ENCODE measurements at regions not wholly inside any gene's neighbourhood (a gene's known extent, or its start where the extent isn't known, plus 50 kb on each side); places are given as distances from the start of the nearest gene placed in this dataset.
"Not testable (repeated sequence)": the region's sequence is repeated elsewhere in the genome, so short reads cannot be mapped to it uniquely, and the experiment has no call there.

DNA sequence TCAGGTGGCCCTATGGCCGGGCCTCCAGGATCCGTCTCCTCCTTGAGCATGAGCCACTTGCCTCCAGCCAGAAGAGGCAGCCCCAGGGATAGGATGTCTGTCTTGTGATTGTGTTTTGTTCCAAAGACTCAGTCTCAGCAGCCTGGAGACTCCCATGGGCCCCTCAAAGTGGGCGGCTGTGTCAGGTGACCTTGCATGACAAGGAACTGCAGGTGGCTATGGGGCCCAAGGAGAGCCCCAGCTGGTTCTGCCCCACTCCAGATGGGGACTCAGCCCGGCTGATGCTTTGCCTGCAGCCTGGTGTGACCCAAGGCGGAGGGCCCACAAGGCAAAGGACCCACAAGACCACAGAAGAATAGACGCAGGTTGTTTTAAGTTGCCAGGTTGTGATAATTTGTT lies 284.3 kb upstream of the IRX4 start:
- DNase-seq (ENCODE audit: low read depth in 4 of 4, low spot score in 3 of 4): no peak

DNA sequence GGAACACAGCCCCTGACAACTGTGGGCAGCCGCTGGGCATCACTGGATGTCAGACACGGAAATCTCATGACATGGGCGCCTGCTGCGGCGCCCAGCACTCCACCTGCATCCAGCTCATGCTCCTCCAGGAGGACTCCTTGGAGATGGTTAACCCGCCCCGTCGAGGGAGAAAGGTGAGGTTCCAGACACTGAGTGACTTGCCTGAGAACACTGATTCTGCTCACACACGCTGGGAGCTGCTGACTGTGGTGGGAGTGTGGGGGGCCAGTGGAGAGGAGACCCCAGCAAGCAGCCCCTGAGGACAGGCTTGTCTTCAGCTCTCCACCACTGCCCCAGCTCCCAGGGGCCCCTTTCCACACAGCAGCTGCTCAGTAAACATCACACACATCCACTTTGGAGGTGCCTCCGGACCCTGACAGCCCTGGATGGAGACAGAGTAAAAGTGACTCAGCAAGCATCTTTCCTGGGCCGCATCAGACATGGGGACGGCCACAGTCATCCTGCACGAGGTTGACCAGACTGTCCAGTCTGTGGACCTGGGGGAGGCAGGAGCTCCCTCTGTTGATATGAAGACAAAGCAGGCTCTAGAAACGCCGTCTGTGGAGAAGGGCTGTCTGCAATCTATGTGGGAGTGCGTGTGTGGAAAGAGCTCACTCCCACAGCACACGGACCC lies 283.7 kb upstream of the IRX4 start:
- no peak for DNase-seq (ENCODE audit: low read depth in 4 of 4, low spot score in 3 of 4)

DNA sequence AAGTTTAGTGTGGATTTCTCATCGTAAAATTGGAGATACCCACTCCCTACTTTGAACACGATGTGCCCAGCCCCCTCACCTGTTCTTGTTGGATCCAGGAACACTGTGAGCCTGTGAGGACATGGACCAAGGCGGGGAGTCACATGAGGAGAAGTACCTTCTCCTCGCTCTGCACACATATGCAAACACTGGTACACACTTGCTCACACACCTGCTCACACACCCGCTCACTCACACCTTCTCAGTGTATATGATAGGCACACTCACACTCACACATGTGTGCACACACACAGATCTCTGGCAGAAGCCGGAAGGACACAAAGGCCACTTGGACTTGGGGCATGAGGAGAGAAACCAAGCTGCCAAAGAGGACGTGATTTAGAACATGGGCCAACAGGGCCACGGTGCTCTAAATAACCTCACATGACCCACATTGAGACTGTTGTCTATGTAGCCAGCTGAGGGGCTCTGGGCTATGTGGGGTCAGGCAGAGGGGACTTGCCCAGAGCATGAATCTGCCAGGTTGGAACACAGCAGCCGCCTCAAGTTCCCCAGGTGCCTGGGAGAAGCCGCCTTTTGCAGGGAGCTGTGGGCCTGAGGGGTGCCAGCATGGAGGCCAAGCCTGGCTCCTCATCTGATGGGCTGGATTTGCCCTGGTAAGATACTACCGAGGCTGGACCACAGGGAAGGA lies 283.0 kb upstream of the IRX4 start:
- no peak for DNase-seq (ENCODE audit: low read depth in 4 of 4, low spot score in 3 of 4)

DNA sequence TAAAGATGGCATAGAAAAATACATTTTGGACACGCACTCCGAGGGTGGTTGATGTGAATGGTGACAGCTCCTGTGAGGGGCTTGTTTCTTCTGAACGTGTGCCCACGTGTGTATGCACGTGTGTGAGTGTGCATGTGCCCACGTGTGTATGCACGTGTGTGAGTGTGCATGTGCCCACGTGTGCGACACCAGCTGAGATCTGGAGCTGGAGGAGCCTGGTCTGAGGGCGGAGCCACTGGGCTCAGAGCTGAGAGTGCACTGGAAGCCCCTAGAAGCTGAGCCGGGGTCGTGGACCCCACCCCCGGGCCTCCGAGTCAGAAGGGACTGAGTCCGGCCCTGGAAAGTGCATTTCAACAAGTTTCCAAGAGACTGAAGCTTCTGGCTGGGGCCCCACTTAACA lies 282.5 kb upstream of the IRX4 start:
- DNase-seq (ENCODE audit: low read depth in 4 of 4, low spot score in 3 of 4): no peak

DNA sequence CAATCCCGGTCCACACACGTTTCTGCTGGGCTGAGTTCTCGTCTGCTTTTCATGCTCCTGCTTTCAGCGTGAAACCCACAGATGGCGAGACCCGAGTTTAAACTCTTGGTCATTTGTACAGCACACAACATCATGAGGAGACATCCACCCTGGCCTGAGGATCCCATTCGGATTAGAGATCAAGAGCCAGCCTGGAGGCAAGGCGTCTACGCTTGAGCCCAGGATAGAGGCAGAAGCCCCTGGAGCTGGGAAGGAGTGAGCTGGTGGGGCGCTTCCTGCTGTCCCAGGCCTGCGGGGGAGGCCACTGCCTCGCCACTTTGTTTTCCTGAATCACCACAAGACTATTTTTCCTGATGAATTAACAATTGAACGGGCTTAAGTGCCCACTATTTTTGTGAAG lies 281.9 kb upstream of the IRX4 start:
- DNase-seq (ENCODE audit: low read depth in 4 of 4, low spot score in 3 of 4): no peak

DNA sequence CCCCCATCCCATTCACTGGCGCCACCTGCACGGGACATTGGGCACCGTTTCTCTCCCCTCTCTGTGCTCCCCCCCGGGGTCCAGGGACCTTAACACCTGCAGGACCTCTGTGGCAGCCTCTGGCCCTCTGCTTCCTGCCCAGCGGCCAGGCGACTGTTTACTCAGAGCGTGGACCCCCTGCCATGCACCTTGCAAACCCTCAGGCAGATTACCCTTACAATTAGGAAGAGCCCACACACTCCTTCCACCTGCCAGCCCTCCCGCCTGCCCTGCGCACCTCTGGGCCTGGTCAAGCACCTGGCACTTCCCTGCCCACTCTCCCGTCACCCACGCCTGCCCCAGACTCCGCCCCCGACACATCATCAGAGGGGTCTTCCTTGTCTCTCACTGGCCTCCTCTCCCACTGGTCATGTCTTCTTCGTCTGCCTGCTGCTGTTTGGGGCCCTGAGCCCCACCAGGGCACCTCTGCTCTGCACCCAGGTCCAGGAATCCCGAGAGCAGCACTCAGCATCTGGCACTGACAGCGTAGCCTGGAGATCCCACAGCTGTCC lies 281.3 kb upstream of the IRX4 start:
- DNase-seq (ENCODE audit: low read depth in 4 of 4, low spot score in 3 of 4): no peak

DNA sequence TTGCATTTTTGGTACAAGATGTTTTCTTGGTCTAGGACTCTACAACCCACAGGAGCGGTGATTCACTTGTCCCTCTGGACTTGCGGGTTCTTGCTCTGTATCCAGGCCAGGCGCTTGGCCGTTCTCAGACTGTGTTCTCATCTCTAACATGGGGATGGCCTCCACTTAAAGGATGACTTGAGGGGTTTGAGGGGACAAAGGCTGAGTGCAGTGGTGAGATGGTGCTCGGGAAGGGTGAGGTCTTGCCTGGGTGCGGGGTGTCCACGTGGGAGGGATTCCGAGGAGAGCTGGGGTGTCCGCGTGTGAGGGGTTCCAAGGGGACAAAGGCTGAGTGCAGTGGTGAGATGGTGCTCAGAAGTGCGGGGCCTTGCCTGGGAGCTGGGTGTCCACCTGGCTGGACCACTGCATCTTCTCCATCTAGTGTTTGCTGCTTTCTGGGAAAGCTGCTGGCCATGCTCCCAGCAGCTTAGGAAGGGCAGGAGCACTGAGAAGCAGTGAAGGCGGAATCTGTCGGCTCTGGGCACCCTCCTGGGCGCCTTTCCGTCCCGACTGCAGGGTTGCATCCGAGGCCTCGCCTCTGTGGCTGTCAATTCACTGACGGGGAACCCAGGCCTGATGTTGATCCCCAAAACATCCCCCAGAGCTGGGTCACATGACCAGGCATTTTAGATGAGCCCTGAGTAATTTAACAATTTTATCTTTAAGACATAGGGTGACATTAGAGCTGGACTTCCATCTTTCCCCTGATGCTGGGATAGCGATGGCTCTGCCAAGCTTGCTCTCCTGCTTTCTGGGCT lies 280.5 kb upstream of the IRX4 start:
- no peak for DNase-seq (ENCODE audit: low read depth in 4 of 4, low spot score in 3 of 4)

DNA sequence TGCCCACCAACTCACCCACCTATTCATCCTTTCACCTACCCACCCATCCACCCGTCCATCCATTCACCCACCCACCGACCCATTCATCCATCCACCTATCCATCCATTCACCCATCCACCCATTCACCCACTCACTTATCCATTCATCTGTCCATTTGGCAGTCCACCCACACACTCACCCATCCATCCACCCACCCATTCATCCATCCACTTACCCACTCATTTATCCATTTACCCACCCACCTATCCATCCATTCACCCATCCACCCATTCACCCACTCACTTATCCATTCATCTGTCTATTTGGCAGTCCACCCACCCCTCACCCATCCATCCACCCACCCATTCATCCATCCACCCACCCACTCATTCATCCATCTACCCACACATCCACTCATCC lies 278.1 kb upstream of the IRX4 start:
- DNase-seq (ENCODE audit: low read depth in 4 of 4, low spot score in 3 of 4): no peak

DNA sequence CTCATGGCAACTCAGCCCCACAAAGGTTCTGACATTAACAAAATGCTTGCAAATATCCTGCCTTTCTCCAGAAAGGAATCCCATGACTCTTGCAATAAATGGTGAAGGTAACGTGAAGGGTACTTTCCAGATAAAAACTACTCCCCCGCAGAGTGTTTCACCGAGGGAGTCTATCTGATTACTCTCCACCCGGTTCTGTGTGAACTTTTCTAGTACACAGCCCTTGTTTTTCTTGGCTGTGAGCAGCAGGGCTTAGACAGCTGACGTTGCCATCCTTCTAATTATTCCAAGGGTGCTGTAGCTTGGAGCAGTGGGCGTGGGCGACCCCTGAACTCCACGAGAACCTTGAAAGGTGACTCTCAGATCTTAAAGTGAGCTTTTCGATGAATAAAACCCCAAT lies 276.0 kb upstream of the IRX4 start:
- no peak for DNase-seq (ENCODE audit: low read depth in 4 of 4, low spot score in 3 of 4)

DNA sequence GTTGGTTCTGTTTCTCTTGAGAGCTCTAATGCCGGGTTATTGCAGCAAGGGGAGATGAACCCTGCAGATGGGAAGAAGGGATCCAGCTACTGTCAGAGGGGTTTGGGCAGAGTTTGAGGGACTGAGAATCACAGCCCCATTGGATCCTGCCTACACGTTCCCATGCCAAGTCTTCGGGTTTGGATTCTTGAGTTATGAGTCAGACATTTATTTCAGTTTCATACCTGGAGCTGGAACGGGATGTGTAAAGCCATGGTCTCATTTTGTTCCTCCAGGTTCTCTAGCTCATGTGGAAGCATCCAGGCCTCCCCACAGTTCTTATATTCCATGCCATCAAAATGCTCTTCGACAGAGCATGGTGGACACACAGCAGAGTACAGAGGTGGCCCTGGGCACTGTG lies 275.4 kb upstream of the IRX4 start:
- no peak for DNase-seq (ENCODE audit: low read depth in 4 of 4, low spot score in 3 of 4)

DNA sequence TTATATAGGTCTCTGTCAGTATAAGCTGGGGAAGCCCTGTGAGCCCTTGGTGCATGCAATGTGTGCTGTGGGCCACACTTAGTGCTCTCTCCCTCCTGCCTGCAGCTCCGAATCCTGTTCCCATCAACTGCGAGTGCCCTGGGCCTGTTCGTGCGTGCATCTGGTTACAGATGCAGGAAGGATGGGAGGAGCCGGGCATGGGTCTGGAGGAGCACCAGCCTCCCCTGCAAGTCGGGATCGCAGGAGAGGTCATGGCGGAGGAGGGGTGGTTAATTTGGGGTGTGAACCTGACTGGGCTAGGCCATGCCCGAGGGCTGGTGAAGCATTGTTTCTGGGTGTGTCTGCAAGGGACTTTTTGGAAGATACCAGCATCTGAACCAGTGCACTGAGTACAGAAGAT lies 274.6 kb upstream of the IRX4 start:
- no peak for DNase-seq (ENCODE audit: low read depth in 4 of 4, low spot score in 3 of 4)

DNA sequence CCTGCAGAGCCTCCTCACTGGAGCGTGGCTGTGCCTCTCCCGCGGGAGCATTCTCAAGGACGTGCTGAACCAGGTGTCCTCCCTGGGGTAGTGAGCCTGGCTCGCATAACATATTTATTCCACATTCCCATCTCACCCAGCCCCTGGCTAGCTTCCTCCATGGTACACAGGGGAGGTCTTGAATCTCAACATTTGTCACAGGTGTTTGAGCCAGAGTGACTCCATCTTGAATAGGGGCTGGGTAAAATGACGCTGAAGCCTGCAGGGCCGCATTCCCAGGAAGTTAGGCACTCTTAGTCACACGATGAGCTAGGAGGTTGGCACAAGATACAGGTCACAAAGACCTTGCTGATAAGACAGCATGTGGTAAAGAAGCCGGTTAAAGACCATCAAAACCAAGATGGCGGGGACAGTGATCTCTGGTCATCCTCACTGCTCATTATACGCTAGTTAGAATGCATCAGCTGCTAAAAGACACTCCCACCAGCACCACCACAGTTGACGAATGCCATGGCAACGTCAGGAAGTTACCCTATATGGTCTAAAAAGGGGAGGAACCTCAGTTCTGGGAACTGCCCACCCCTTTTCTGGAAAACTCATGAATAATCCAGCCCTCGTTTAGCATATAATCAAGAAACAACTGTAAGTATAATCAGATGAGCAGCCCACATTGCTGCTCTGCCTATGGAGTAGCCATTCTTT lies 273.8 kb upstream of the IRX4 start:
- DNase-seq (ENCODE audit: low read depth in 4 of 4, low spot score in 3 of 4): no peak

DNA sequence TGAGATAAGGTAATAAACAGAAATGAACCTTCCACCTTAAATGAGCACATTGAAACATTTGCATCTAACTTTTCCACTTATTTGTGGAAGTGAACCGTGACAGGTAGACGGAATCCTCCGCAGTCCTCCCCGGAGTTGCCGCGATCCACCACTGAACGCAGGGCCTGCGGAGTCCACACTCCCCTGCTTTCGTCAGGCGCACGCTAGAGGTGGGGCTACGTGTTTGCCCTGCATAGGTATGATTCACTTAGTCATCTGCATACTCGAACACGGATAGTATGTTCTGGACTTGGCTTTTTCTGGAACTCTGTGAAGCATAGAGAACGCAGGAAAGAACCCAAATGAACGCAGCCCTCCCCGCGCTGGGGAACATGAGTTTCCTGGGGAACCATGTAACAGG lies 272.8 kb upstream of the IRX4 start:
- DNase-seq (ENCODE audit: low read depth in 4 of 4, low spot score in 3 of 4): no peak

DNA sequence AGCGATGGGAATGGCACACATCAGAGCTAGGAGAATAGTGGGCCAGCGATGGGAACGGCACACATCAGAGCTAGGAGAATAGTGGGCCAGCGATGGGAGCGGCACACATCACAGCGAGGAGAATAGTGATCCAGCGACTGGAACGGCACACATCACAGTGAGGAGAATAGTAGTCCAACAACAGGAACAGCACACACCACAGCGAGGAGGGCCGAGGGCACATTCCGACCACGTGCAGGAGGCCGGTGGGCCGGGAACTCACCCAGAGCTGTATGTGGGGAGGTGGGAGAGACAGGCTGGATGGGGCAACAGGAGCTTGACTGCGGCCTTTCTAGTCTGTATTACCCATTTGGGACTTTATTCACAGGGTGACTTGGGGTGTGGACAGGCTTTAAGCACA lies 271.1 kb upstream of the IRX4 start:
- no peak for DNase-seq (ENCODE audit: low read depth in 4 of 4, low spot score in 3 of 4)

DNA sequence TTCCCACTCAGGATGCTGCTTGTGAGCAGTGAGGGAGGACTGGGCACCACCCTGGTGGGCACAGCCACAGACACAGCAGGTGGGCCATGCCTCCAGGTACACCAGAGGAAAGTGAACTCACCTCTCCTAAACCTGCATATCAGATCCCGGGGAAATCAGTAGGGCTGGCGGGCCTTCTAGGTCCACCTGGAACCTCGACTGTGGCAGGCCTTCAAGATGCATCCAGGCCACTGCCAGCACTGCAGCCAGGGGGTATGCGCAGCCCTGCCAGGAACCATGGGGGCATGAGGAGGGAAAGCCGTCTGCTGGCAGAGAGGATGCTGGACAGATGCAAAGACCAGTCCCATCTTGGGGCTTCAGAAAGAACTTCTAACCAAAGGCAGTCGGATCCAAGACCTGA lies 270.6 kb upstream of the IRX4 start:
- no peak for DNase-seq (ENCODE audit: low read depth in 4 of 4, low spot score in 3 of 4)

DNA sequence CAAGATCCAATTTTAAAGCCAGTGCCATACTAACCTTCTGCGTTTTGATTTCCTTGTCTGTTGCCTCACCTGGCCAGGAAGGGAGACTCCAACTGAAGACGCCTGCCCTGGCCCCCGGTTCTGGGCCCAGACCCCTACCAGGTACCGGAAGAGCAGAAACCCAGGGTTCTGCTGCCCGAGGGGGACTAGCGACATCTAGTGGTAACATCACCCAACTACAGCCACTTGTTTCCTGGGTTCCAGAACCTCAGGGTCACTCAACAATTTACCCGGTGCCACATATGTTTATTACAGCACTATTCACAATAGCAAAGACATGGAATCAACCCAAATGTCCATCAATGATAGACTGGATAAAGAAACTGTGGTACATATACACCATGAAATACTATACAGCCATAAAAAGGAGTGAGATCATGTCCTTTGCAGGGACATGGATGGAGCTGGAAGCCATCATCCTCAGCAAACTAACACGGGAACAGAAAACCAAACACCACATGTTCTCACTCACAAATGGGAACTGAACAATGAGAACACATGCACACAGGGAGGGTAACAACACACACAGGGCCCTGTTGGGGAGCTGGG lies 268.7 kb upstream of the IRX4 start:
- DNase-seq (ENCODE audit: low read depth in 4 of 4, low spot score in 3 of 4): not testable (repeated sequence)

DNA sequence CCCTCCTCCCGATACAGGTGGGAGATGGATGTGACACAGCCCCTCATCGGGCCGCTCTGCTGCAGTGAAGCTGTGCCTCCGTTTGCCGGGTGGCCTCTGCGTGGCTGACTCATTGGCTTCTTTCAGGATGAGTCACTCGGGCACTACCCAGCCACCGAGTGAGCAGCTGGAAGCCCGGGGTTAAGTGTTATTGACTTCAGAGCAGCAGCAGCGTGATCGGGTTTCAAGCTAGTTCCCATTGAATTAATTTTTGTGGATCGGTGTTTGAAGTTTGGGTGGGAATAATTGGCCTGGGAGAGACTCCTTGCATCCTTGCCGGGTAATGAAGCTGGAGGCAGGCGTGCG lies 266.4 kb upstream of the IRX4 start:
- DNase-seq (ENCODE audit: low read depth in 4 of 4, low spot score in 3 of 4): no peak

DNA sequence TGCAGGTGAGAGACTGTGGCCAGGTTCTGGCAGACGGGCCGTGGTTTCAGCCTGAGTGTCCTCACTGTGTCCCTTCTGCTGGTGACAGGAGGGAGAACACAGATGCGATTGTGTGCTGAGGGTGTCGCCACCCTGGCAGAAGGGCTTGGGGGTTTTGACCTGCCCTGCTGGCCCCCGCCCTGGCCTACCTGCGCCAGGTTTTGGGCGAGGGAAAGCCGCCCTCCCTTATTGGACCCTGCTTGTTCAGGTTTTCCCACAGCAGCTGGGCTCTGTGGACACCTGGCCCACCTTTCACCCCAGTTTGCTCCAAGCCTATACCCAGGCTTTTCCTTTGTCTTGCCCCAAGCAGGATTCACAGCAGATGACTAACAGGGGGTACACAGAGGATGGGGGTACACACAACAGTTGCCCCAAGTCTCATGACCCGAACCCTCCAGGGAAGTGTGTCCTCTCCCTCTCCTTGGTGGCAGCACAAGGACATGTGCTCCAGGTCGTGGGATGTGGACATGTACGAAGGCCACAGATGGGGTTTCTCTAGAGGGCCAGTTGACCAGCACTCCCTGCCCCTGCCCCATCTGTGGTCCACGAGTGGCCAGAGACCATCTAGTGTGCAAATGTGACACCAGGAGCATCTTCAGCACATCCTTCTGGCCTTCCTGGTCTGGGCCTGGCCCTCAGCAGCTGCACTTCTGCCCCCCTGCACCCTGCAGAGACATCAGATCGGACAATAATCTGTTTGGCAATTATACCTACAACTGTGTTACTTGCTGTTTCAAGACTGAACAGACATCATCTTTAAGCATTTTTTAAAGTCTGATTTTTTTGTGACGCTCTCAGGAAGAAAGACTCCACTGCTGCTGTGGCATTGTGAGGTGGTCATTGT lies 265.8 kb upstream of the IRX4 start:
- DNase-seq (ENCODE audit: low read depth in 4 of 4, low spot score in 3 of 4): no peak

DNA sequence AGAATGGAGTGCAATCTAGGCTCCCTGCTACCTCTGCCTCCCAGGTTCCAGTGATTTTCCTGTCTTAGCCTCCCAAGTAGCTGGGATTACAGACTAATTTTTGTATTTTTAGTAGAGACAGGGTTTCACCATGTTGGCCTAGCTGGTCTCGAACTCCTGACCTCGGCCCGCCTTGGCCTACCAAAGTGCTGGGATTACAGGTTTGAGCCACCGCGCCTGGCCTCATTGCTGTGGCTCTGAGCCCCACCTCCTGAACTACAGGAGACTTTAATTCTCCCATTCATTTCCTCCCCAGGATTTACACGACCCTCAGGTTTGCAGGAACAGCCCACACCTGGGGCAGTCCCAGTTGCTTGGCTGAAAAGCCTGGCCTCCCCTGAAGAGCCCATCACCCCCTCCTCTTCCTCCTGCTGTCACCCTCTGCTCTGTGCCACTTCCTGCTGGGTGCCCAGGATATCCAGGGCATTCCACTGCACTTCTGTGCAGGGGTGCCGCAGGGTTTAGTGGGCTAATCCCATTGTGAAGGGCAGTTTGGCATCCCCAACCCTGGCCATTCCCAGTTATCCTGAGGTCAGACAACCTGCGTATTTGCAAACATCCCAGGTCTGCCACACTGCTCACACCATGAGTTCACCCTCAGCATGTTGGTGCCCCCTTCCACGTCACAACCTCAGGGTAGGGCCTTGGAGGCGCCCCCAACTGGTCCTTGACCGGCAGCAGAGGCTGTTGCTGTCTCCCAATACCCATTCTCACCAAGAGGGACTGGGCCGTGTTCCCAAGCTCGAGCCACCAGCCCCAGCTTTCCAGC lies 265.0 kb upstream of the IRX4 start:
- no peak for DNase-seq (ENCODE audit: low read depth in 4 of 4, low spot score in 3 of 4)

Measured in left renal pelvis (tissue), 4 donors.